GM20000 (cell line): ENCODE measurements at regions not wholly inside any gene's neighbourhood (a gene's known extent, or its start where the extent isn't known, plus 50 kb on each side); places are given as distances from the start of the nearest gene placed in this dataset.
A peak's percentile ranks its signal among the peaks of the same experiment; 100 is the strongest.

Experiments used
- DNase-seq: peaks from one replicate; pipeline ENCODE4 v3.0.0; 2012; ENCODE audit warnings: low spot score
- TF ChIP-seq, protein P1 (sequence below): IDR thresholded peaks from 2 replicates; pipeline ENCODE4 v1.5.1; 2012; ENCODE audit warnings: mild to moderate bottlenecking, control low read depth; ENCODE audit errors: extremely low read depth, missing control alignments

GRCh38 chr4:67220861-67221260 is 324.4 kb downstream of the CENPC start:
- TF ChIP-seq, protein P1, sequence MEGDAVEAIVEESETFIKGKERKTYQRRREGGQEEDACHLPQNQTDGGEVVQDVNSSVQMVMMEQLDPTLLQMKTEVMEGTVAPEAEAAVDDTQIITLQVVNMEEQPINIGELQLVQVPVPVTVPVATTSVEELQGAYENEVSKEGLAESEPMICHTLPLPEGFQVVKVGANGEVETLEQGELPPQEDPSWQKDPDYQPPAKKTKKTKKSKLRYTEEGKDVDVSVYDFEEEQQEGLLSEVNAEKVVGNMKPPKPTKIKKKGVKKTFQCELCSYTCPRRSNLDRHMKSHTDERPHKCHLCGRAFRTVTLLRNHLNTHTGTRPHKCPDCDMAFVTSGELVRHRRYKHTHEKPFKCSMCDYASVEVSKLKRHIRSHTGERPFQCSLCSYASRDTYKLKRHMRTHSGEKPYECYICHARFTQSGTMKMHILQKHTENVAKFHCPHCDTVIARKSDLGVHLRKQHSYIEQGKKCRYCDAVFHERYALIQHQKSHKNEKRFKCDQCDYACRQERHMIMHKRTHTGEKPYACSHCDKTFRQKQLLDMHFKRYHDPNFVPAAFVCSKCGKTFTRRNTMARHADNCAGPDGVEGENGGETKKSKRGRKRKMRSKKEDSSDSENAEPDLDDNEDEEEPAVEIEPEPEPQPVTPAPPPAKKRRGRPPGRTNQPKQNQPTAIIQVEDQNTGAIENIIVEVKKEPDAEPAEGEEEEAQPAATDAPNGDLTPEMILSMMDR: no peak
- DNase-seq: no peak

GRCh38 chr4:67218883-67219282 is 326.4 kb downstream of the CENPC start:
- TF ChIP-seq, protein P1: no peak
- no peak for DNase-seq

DNA sequence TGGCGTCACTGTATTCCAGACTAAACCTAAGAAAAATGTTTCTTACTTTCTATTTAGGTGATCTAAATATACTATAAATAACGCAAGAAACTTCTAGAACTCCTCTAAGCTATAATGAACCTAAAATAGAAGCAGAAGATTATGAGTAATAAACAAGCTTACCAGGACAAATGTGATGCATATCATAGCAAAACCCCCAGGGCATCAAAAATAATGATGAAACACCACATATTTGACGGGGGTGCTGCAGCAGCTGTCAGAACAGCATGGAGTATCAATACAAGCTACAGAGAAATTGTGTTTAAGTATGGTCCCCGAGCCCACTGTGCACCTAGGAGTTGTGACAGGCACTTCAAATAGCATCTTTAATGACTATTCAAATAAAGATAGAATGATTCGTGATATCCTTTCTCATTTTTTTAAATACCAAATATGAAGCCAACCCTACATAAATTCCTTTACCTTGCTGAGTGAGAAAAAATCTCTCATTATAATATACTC is 337.3 kb downstream of the CENPC start:
- TF ChIP-seq, protein P1: no peak
- no peak for DNase-seq

DNA sequence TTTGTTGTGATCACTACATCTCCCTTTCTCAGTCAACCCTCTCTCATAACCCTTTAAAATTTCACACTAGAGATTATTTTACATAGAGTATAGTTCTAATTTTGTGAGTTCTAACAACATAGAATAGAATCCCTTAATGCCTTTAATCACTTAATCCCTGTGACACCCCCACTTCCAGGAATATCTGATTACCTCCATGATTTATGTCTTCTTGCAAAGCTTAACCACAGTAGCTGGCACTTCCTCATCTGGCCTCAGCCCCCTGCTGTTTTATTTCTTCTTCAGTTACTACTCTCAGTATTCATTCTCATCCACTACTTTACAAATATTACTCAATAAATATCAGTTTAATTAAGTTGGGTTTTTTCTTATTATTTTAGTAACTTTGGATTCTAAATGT is 340.9 kb downstream of the CENPC start:
- TF ChIP-seq, protein P1: no peak
- no peak for DNase-seq

- DNase-seq: no peak
These were observed 344.0 kb downstream of the CENPC start for GRCh38 chr4:67201334-67201733.

GRCh38 chr4:67198727-67199126 is 346.6 kb downstream of the CENPC start:
- TF ChIP-seq, protein P1: peak; percentile 11
- DNase-seq: no peak

More at GRCh38 chr4:67201334-67201733, 344.0 kb downstream of the CENPC start:
- TF ChIP-seq, protein P1: no peak

DNA sequence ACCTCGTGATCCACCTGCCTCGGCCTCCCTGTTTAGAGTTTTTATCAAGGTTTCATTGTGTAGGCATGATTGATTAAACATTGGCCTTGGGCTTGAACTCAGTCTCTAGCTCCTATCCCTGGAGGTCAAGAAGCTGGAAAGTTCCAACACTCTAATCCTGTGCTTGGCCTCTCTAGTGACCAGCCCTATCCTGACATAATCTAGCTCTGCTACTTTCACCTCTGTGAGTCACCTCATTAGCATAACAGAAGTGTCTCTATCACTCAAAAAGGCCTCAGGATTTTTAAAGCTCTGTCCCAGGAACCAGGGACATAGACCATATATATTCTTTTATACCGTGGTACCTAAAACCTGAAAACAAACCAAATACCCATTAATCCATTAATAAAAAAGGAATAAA is 377.5 kb downstream of the CENPC start:
- TF ChIP-seq, protein P1: no peak

DNA sequence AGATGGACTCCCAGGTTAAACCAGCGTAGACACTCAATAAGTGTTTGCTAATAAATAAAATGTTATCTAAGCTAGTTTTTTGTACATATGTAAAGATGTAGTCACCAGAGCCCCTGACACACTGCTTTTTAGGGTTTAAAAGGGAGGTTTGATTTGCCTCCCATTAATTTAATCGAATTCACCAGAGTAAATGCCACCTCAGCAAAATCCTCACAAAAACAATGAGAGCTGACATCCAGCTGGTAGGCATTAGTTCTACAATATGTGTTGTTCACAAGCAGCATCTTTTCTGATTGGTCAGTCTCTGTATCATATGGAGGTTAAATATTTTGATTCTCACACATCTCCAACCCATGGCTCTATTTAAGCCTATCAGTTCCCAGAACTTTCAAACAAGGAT is 382.6 kb downstream of the CENPC start:
- DNase-seq: no peak
- TF ChIP-seq, protein P1: no peak

More for the DNA sequence above, 377.5 kb downstream of the CENPC start:
- no peak for DNase-seq
